GM18909 (cell line): ENCODE measurements at regions not wholly inside any gene's neighbourhood (a gene's known extent, or its start where the extent isn't known, plus 50 kb on each side); places are given as distances from the start of the nearest gene placed in this dataset.
"Not testable (repeated sequence)": the region's sequence is repeated elsewhere in the genome, so short reads cannot be mapped to it uniquely, and the experiment has no call there.

Experiments used
- ATAC-seq: cut with Tn5 transposase; IDR thresholded peaks from one replicate; pipeline ENCODE4 v1.9.1; 2021; ENCODE audit warnings: mild to moderate bottlenecking; ENCODE audit not compliant: unreplicated experiment, poor library complexity

DNA sequence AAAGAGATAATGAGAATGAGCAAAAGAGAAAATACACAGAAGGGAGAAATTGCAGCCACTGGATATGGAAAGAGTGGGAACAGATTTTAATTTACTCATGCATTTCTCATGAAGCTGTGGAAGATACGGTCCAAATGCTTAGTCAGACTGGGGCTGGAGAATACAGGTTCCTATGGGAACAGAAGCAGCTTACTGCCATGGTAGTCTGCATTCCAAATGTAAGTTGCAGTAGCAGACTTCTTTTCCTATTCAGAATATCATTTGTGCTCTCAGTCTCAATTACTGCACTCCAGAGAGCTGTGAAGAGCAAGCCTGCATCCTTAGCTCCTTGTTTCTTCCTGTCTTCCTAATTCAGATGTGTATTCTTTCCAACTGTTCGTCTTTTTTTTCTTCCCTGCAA is 190.8 kb upstream of the TMEM196 start:
- ATAC-seq: no peak

DNA sequence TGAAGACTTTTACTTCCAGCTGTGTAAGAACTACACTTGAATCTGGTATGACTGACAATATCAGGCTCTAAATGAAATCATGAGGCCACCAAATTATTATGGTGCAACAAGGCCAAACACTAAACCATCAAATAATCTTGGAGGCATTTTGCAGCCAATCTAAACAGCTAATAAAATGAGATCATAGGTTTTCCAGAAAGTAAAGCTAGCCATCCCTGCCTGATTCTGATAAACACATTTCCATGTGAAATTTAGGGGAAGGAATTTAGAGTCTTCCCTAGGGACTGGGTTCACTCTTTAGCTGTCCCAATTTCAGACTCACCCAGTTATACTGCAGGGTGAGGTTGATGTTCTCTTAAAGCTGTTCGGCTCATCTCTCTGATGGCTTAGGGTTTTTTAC is 190.3 kb upstream of the TMEM196 start:
- no peak for ATAC-seq

DNA sequence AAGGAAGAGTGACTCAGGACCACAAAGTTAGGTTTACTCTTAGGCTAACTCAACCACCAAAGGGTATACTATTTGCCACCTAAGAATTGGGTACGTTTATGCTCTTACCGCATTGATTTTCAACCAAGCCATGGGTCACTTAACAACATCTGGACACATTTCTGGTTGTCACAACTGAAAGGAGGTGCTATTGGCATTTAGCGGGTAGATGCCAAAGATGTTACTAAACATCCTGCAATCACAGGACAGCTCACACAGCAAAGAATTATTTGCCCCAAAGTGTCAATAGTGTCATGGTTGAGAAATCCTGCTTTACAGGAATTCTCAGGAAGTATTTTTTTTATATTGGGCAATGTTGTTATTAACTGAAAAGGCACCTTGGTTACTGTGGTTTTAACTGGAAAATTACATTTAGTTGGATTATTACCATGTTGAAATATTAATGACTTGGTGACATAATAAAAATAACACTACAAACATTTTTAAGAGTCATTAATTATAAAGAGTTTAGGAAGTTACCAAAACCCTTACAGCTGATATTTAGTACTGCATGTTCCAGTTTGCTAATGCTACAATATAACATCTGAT is 185.0 kb upstream of the TMEM196 start:
- no peak for ATAC-seq

DNA sequence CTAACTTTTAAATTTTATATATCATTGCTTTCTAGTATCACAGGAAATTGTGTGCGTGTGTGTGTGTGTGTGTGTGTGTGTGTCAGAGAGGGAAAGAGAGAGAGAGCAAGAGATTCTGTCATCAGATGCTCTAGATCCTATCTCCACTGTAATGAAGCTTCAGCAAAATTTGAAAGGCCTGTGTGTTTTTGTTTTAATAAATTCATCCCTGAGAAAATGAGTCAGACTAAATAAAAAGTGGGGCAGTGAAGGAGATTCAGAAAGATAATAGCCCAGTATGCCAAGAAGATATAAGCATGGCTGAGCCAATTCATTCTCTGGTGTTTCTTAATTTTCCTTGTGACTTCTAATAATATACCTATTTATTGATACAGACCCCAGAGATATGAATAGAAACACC is 184.2 kb upstream of the TMEM196 start:
- no peak for ATAC-seq

DNA sequence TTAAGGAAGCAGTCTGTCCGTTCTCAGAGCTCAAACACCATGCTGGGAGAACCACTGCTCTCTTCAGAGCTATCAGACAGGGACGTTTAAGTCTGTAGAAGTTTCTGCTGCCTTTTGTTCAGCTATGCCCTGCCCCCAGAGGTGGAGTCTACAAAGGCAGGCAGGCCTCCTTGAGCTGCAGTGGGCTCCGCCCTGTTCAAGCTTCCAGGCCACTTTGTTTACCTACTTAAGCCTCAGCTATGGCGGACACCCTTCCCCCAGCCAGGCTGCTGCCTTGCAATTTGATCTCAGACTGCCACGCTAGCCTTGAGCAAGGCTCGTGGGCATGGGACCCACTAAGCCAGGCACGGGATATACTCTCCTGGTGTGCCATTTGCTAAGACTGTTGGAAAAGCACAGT is 180.7 kb upstream of the TMEM196 start:
- ATAC-seq: not testable (repeated sequence)

DNA sequence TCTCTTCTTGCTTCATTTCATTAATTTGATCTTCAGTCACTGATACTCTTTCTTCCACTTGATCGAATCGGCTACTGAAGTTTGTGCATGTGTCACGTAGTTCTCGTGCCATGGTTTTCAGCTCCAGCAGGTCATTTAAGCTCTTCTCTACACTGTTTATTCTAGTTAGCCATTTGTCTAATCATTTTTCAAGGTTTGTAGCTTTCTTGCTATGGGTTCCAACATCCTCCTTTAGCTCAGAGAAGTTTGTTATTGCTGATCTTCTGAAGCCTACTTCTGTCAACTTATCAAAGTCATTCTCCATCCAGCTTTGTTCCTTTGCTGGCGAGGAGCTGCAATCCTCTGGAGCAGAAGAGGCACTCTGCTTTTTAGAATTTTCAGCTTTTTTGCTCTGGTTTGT is 180.0 kb upstream of the TMEM196 start:
- not testable (repeated sequence) for ATAC-seq

DNA sequence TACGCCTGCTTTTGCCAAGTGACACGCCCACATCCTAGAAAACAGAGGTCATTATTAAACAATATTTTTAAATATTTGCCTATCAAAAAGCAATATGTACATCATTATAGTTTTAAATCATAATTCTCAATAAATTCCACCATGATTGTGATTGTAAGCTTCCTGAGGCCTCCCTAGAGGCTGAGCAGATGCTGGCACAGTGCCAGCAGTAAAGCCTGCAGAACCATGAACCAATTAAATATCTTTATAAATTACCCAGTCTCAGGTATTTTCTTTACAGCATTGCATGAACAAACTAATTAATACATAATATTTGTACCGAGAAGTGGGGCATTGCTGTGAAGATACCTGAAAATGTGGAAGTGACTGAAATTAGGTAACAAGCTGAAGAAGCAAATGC is 174.7 kb upstream of the TMEM196 start:
- no peak for ATAC-seq

DNA sequence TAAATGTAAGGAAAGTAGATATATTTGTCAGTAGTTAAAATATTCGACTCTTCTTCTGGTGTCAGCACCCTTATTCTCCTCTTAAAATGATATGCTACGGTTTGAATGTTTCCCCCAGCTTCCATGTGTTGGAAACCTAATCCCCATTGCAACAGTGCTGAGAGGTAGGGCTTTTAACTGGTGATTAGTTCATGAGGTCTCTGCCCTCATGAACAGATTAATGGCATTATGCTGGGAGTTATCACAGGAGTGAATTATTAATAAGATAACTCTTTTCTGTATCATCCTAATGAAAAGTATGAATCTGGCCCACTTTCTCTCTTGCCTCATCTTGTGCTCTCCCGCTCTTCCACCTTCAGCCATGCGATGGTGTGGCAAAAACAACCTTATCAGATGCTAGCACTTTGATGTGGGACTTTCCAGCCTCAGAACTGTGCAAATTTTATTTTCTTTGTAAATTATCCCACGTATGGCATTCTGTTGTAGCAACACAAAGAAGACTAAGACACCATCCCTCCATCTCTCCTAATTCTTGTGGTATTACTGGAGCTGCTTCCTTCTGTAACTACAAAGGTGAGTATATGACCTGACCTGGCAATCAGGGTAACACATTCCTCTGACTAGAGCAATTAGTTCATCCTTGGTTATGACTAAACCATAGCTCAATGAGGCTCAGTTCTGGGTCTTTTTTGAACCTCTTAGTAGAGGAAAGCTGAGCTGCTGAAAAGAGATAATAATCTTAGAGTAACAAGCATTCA is 171.1 kb upstream of the TMEM196 start:
- no peak for ATAC-seq

DNA sequence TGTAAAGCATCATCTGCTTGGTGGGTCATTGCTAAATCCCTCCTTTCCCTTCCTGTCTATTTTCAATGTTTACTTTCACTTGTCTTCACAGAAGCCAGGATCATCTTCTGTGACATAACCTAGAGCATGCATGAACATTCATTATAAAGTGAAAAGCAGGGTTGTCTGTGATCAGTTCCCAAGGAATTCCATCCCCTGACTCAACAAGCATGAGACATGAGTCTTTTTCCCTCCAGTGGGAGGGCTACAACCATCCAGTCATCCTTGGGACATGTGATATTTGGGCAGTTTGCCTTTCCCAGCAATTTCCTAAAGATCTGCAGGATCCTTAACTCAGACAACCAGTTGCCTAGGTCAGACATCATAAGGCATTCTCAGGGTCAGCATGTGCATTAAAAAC is 166.3 kb upstream of the TMEM196 start:
- ATAC-seq: no peak

DNA sequence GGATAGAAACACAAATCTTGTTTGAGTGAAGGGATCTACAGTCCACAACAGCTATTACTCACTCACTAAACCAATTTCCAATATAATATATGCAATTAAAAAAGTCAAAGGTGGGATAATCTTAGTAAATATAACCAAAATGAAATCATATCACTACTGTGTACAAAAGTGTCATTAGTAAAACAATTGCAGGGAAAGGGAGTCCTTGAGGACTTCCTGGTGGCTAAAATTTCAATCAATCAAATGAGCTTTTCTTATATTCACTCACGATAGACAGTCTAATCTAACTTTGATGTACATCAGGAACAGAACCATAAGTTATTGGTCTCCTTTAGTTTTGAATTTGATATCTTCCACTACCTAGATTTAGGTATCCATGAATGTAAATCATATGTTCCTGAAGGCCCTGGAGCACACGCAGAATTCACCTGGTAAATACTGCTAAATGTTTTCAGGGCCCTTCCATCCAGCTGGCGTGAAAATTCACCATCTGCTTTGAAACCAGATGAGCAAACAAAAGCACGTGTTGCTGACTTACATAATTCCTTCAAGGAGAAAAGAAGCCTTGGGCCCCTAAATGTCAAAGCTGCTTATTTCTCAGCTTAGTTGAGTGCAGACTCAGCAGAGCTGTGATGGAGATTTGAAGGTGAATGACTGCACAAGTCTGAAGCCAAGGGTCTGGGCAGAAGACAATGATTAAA is 159.3 kb upstream of the TMEM196 start:
- ATAC-seq: no peak

DNA sequence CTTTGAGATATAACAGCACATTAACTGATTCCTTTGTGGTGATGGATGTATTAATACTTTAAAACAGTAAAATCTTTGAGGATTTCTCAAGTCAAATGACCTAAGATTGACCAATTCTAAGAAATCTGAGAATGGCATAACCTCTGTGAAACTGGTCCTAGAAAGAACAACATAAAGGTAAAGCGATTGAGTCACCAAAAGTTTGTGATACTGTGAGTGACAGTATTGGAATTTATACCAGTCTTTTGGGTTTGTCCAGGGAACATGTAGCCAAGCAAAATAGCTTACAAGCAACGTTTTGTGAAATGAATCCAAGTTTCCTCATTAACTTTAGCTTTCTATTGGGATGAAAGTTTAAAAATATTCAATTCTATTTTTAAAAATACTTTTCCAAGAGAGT is 157.4 kb upstream of the TMEM196 start:
- no peak for ATAC-seq

DNA sequence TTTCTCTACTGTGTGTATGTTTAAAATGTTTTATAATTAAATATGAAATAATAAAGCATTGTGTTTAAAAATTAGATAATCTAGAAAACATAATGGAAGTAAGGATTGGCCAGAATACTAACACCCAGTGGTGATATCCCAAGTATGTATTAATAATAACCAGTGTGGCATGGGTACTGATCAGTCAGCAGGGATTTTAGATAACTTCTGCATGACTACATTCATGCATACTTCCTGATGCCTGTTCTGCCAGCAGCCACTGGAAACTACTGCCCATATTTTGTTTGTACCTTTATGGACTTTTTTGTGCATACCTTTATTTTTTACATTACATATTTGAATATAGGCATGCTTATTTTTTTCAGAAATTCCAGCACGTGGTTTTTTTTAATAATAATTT is 156.6 kb upstream of the TMEM196 start:
- ATAC-seq: no peak

DNA sequence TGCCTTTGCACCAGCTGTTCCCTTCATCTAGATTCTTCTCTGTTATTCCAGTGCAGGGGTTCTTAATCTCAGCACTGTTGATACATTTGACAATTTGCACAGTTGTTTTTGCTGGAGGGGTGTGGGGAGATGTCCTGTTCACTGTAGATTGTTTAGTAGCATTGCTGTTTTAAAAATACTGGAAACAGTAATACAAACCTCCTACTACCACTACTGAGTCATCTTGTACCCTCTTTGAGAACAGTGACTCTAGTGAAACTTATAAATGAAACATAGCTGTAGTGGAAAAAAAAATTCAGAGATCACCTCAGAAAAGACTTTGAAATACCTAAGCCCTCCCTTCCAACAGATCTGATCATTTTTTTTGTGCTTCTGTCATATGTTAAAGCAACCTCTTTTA is 154.8 kb upstream of the TMEM196 start:
- ATAC-seq: peak; percentile 82

DNA sequence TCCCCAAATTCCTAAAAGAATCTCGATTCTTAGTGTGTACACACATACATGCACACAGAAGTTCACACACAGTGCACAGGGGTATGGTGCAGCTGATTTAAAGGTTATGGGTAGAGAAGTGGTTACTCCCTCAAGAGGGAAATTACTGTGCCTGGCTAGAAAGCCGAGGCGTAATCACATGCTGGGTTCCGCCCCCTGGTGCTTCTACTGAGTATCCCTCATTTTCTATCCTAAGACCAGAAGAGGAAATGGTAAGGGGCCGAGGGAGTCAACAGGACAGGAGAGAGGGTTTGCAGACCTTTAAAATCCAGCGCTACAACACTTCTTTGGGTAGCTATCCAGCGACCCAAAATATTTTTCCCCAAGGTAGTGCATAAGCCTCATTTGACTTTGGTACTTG is 147.3 kb upstream of the TMEM196 start:
- no peak for ATAC-seq

DNA sequence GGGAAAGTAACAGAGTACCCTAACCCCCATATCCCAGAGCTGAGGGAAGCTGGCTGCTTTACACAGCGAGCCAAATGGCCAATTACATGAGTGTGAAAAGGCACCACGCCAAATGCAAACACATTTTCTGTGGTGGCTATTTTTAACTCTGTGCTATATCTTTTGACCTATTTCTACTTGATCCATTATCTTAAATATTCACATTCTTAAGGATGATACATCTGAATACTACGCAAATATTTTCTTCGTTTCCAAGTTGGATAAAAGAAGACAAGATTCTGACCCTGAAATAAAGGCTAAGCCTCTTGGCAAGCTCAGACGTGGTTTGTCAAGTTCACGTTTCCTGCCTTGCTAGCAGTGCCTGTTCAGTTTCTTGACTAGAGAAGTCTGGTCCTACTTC is 146.7 kb upstream of the TMEM196 start:
- ATAC-seq: no peak

DNA sequence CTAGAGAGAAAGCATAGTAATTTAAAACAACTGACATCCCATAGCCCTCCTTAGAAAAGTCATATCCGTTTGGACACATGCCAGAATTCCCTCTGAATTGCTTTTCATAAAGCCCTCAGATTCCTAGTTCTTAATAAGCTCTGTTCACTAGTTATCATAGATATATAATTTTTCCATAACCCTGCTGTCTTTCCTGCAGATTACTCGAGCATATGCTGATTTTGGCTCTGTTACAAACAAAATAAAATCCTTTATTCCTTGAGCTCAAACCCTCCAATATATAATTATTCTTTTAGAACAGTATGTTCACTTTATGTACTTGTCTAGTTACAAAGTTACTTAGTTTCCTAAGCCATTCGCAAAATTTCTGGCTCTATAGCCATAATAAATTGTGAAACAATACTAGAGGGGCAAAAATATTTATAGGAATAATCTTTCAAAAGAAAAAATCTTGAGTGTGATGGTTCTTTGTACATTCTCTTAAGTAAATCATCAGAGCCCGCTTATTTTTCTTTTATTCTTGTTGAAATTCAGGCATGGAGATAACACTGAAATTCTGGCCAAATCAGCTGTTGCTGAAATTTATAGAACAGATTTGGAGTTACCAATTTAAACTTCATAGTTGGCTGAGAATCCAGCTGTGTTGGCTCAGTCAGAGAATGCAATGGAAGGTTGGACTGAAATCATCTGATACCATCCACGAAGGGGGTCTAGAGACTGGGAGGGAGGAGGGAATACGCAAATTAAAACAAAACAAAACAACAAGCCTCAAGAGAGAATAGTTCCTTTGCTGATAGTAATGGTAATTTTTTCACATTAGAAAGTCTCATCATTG is 146.1 kb upstream of the TMEM196 start:
- ATAC-seq: no peak

DNA sequence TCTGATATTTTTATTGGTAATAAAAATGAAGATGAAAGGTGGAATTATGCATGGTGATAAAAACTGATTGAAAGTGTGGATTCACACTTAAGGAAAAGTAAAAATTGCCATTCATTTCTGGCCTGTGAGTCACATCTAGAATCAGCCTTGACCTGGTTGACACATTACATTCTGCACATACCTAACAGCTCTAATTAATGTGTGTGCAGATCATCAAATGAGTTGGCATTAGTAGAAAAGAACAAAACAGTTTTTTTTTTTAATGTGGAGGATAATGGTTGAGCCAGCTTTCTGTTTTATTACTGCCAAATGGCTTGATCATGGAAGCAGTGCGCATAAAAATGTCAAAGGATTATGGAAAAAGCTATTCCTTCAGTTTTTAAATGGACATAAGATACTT is 142.6 kb upstream of the TMEM196 start:
- no peak for ATAC-seq

DNA sequence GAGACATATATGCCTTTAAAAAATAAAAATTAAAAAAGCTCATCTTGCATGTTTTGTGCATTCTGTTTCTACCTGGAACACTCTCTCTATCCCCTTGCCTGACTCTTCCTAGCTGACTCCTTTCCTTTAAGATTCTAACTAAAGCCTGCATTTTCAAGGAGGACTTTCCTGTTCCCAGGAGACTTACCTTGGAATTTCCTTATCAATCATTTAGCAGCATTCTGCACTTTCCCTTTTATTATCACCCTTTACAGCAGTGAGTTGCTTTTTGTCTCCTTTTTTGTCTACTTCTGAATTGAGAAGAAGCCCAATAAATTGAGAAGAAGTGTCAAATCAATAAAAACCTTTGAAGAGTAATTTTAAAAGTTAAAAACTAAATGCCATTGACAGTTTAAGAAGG is 142.2 kb upstream of the TMEM196 start:
- ATAC-seq: no peak

DNA sequence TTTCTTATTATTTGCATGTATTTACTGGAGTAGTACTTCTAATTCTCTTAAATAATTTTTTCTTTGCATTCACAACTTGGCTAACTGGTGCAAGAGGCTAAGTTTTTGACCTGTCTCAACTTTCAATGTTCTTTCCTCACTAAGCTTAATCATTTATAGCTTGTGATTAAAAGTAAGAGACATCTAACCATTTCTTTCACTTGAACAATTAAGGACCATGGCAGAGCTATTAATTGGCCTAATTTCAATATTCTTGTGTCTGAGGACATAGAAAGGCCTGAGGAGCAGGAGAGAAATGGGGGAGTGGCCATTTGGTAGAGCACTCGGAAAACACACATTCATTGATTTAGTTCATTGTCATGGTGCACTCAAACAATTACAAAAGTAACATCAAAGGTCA is 141.4 kb upstream of the TMEM196 start:
- ATAC-seq: no peak

DNA sequence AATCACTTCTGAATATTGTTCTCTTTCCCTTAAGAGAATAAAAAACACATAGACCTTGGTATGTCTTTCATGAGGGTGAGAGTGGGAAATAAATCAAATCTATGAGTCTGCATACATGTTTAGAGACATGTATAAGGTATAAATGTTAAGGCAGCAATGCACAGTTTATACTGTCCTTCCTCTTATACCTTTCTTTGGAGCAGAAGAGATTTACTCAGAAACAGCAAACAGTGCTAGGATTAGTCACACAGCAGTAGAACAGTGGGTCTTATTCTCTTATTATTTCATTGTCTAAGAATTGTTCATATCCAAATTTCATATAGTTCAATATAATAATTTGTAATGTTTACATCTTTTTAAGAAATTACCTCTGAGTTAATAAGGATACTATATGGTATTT is 126.7 kb upstream of the TMEM196 start:
- ATAC-seq: no peak

DNA sequence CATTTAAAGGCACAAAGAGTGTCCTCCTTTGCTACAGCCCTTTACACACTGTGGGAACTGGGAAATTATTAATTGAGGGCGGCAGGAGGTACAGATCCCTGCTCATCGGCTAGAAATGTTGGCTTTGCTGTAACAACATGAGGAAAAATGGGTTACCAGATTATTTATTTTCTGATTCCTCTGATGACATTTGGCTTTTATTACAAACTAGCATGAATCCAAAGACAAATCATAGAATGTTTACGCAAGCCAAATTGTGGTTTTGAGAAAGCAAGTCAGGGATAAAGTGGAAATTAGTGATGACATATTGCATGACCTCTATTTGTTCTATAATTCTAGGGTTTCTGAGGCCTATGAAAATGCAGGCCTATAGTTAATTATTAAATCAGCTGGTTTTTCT is 126.1 kb upstream of the TMEM196 start:
- ATAC-seq: no peak
